Thoracic aorta (tissue), 2 donors: ENCODE measurements at regions not wholly inside any gene's neighbourhood (a gene's known extent, or its start where the extent isn't known, plus 50 kb on each side); places are given as distances from the start of the nearest gene placed in this dataset.

Experiments used
- ATAC-seq: fragments of 150-250 bp; one replicate; pipeline ENCODE4 v1.8.0; 2017; ENCODE audit warnings: low read depth; ENCODE audit not compliant: insufficient number of reproducible peaks, low FRiP score
- DNase-seq: peaks from one replicate; pipeline ENCODE4 v3.0.0-alpha.2; 2020; ENCODE audit warnings: low spot score
- H3K27ac ChIP-seq, 2 donors: fragments of 200-600 bp; sonication (generic); 1 replicate in 1 of 2; 2 replicates in 1 of 2; pipeline ENCODE4 v1.5.1; 2016; ENCODE audit warnings: mild to moderate bottlenecking in 2 of 2, moderate library complexity in 2 of 2
- H3K27me3 ChIP-seq: fragments of 200-600 bp; sonication (generic); replicated peaks from 2 replicates; pipeline ENCODE4 v1.6.0; 2016; ENCODE audit warnings: mild to moderate bottlenecking; ENCODE audit not compliant: insufficient read depth
- H3K36me3 ChIP-seq: fragments of 200-600 bp; sonication (generic); one replicate; pipeline ENCODE4 v1.5.1; 2016
- H3K4me1 ChIP-seq, 2 donors: fragments of 200-600 bp; sonication (generic); 1 replicate in 1 of 2; 2 replicates in 1 of 2; pipeline versions ENCODE4 v1.5.1 to v1.6.0; 2016; ENCODE audit warnings: low read depth in 2 of 2, mild to moderate bottlenecking in 1 of 2; ENCODE audit not compliant: control insufficient read depth in 1 of 2
- H3K4me3 ChIP-seq: fragments of 200-600 bp; sonication (generic); 2 replicates; pipeline ENCODE4 v1.5.1; 2016; ENCODE audit warnings: mild to moderate bottlenecking
- H3K9me3 ChIP-seq: fragments of 200-600 bp; sonication (generic); 2 replicates; pipeline ENCODE4 v1.5.1; 2016
- TF ChIP-seq, protein P1 (sequence below): fragments of 200-600 bp; sonication (generic); IDR thresholded peaks from one replicate; pipeline ENCODE4 v1.5.1; 2019; ENCODE audit warnings: antibody characterized with exemption

DNA sequence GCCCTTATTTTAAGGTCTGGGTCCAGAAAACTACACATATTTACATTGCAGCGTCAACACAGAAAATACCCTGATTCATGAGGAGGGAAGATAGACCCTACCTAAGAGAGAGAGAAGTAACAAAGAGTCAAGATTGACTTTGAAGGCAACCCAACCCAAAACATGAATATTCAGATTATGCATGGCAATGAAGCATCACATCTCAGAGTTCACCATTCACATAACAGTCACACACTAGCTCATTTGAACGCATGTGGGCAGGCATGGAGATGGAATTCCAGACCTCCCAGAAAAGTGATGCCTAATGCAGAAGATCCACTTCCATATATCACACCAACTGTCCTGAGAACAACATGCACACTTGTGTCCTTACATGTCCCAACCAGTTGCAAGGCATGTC is 190.1 kb upstream of the ITGA1 start:
- no peak for ATAC-seq
- Histone ChIP-seq H3K9me3 (no peaks in the 10 kb centered on the region), H3K36me3 (no peaks in the 10 kb centered on the region), H3K4me3 (no peak overlapping the region), H3K27me3 (no peaks in the 10 kb centered on the region), H3K27ac (no peak overlapping the region), H3K4me1 (no peaks in the 10 kb centered on the region)
- no peak for DNase-seq
- TF ChIP-seq, protein P1, sequence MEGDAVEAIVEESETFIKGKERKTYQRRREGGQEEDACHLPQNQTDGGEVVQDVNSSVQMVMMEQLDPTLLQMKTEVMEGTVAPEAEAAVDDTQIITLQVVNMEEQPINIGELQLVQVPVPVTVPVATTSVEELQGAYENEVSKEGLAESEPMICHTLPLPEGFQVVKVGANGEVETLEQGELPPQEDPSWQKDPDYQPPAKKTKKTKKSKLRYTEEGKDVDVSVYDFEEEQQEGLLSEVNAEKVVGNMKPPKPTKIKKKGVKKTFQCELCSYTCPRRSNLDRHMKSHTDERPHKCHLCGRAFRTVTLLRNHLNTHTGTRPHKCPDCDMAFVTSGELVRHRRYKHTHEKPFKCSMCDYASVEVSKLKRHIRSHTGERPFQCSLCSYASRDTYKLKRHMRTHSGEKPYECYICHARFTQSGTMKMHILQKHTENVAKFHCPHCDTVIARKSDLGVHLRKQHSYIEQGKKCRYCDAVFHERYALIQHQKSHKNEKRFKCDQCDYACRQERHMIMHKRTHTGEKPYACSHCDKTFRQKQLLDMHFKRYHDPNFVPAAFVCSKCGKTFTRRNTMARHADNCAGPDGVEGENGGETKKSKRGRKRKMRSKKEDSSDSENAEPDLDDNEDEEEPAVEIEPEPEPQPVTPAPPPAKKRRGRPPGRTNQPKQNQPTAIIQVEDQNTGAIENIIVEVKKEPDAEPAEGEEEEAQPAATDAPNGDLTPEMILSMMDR = no peak

DNA sequence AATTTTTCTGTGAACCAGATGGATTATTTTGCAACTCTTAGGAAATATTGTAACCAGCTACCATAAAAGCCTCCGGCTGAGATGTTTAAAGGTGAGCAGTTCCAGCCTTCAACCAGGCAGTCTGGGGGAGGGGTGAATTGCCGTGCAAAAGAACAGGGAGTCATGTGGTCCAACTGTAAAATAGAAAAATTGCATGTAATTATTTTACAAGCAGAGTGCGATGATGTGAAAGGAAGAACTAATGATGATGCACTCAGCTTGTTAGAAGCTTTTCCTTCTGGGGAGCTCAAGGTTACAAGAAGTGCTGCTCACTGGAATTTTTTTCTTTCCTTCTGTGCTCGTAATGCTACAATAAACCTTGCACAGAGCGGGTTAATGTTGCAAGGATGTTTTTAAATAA is 188.7 kb upstream of the ITGA1 start:
- ATAC-seq = no peak
- TF ChIP-seq, protein P1 = no peak

DNA sequence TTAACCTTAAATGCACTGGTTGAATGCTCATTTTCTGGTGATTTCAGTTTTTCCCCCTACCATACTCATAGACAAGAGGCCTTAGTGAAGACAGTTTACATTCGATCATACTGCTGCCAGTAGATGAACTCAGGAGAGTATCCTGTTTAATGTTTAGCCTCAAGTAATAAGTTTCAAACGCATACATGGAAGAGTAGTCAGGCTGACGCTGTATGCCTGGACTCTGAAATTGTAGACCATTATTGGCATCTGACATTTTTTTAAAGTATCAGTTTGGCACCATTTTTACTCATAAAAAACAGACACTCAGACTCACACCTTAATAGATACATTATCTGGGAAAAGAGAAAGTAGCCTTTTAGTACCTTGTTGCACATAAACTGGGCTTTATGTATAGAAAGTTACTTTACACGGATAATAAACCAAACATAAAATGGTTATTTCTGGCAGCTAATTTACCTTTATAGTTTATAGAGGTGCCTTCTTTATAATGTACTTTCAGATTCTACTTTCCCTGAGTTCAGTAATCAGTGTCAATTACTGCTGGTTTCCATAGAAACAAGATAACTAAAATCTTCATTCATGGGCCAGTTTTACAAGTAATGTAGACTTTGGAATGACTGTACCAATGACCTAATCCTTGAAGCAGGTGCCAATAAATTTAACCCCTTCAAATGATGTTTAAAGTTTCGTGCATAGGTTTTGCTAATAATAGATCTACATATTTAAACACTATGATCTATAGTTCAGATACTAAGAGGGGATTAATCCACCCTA is 183.8 kb upstream of the ITGA1 start:
- no peak for ATAC-seq

More for the DNA sequence above, 188.7 kb upstream of the ITGA1 start:
- no peak overlapping the region for H3K4me3 ChIP-seq
- no peak for DNase-seq
- H3K36me3 ChIP-seq = no peaks in the 10 kb centered on the region
- no peaks in the 10 kb centered on the region for H3K9me3 ChIP-seq
- no peaks in the 10 kb centered on the region for H3K27me3 ChIP-seq
- no peak overlapping the region for H3K27ac ChIP-seq
- H3K4me1 ChIP-seq = no peaks in the 10 kb centered on the region

DNA sequence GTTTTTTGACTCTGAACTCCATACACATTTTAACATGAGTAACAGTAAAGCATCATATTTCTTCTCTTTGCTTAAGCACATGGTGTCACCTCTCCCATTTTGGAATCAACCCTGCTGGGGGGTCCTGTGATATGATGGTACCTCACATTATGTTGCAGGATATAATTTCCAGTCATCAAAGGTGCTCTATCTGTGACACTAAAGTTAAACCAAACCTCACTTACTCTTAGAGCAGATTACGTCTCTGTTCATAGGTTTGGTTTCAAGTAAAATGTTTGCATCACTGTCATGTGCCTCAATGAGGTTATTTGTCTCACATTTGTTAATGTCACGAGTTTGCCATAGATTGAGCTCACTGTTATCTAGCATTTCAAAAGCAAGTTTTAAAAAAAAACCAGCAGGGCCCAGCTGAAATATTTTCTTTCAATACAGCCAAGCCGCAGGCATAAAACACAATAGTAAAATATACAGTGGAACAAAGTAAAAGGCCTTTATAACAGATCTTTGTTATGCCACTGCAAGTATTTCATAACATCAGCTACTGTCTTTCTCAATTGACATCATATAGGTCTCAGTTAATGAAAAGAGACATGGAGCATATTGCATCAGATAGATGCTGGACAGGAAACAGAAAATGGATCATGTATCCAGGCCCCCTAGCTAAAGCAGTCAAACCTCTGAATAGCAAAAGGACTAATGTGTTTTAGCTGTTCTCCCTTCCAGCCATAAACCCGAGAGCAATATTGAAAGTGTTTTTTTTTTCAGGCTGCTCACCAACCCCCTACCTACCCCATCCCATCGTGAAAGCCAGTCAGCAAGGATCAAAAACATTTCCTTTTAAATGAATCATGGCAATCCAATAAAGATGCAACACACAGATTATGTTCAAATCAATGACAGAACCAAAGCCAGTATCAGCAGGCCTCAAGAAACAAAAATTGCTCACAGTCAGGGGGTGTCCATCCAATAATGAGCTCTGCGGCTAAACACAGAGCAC is 182.1 kb upstream of the ITGA1 start:
- H3K4me3 ChIP-seq = no peak overlapping the region
- H3K36me3 ChIP-seq = no peaks in the 10 kb centered on the region
- ATAC-seq (no peak), DNase-seq (no peak)
- no peaks in the 10 kb centered on the region for H3K9me3 ChIP-seq
- H3K27me3 ChIP-seq = no peaks in the 10 kb centered on the region
- TF ChIP-seq, protein P1 = no peak
- H3K4me1 ChIP-seq = no peaks in the 10 kb centered on the region
- no peak overlapping the region for H3K27ac ChIP-seq

More for the DNA sequence above, 183.8 kb upstream of the ITGA1 start:
- no peak overlapping the region for H3K4me3 ChIP-seq
- H3K4me1 ChIP-seq = no peaks in the 10 kb centered on the region
- no peaks in the 10 kb centered on the region for H3K9me3 ChIP-seq
- H3K27me3 ChIP-seq = no peaks in the 10 kb centered on the region
- no peak overlapping the region for H3K27ac ChIP-seq
- H3K36me3 ChIP-seq = no peaks in the 10 kb centered on the region
- TF ChIP-seq, protein P1 = no peak
- DNase-seq = no peak

DNA sequence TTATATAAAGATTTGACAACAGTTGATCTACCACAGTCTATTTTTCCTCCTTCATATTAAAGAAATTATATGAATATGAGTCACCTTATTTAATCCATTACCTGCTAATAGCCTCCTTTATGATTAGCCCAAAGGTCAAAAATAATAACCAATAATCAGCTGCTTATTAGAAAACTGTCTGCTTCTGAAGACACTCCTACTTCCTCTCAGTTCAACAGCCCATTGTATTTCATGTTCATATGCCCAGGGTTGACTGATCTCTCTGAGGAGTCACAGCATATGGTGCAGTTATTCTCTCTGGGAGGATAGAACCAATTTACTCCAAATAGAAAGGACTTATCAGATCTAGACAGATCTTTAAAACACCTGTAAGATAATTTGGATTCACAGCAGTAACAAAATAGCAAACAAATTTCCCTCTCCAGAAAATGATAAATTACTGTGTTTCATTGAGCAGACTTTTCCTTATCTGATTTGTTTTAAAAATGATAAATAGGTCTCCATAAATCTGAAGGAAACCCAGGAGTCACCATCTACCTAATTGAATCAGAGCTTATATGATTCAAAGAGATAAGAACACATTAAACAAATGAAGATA is 180.4 kb upstream of the ITGA1 start:
- DNase-seq = no peak
- TF ChIP-seq, protein P1 = no peak
- Histone ChIP-seq H3K27ac (no peak overlapping the region), H3K9me3 (no peaks in the 10 kb centered on the region), H3K36me3 (no peaks in the 10 kb centered on the region), H3K27me3 (no peaks in the 10 kb centered on the region), H3K4me1 (no peaks in the 10 kb centered on the region), H3K4me3 (no peak overlapping the region)
- no peak for ATAC-seq
